ENCODE measurements at regions not wholly inside any gene's neighbourhood (a gene's known extent, or its start where the extent isn't known, plus 50 kb on each side); places are given as distances from the start of the nearest gene placed in this dataset.
"Not testable (repeated sequence)": the region's sequence is repeated elsewhere in the genome, so short reads cannot be mapped to it uniquely, and the experiment has no call there.

GRCh38 chr1:185538309-185538898, 195.8 kb upstream of the HMCN1 start:
- not testable (repeated sequence) for DNase-seq

DNA sequence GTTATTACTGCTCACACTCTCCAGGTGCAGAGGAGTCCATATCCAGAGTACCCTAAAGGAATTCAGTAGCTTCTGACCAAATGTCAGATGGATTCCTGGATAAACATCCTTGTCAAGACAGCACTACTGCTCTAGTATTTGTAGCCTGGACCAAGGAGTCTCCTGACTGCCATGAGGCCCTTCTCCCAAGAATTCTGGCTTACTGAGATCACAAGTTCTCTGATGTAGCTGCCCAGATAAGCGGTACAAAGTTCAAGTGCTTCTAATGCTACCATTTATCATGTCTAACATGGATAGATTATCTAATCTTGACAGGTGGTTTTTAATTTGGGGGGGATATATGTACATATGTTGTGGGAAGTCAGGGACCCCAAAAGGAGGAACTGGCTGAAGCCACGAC, 196.6 kb upstream of the HMCN1 start:
- no peak for DNase-seq

DNA sequence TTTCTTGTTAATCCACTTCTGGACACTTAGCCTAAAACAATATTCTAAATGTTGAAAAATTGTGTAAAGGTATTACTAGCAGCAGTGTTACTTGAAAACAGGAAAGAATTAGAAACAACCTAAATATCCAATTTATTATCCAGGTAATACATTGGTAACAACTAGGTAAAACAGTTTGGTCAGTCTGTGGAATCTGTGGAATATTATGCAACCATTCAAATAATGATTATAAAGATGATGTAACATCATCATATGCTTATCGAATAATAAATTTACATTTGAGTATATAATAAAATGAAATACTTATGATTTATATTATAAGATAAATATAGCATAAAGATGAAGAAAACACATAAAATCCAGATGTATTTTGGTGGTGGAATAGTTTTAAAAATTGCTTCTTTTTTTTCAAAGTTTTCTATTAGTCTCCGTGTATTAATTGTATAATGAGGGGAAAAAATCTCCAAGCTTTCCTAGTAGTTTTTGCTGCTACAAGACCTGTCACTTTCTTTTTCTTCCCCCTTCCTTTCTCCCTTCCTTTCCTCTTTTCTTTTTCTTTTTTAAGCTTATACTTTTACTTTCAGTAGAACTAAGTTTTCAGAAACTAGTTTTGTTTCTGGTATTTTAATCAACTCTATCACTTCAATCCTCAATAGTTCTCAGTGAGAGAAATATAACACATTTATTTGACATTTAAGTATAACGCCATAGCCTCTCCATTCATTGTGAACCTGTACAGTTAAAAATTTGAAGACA, 197.8 kb upstream of the HMCN1 start:
- no peak for DNase-seq

DNA sequence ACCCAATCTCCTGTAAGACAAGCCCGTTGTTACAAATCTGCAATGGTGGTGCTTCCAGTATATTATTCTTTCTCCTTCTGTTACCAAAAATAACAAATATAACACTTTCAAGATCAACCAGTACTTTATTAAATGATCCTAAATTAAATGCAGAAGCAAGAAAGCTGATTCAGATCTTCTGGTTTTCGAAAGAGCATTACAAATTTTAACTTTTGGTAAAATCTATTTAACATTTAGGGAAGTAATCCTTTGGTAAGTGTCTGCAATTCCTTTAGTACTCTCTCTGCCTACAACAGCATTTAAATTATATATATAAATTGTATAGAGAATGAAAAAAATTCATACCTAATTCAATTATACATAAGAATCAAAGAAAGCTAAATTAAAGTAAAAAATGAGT, 198.6 kb upstream of the HMCN1 start:
- DNase-seq = no peak

GRCh38 chr1:185534801-185535200, 199.4 kb upstream of the HMCN1 start:
- DNase-seq = no peak

GRCh38 chr1:185533596-185533995, 200.6 kb upstream of the HMCN1 start:
- DNase-seq = no peak

DNA sequence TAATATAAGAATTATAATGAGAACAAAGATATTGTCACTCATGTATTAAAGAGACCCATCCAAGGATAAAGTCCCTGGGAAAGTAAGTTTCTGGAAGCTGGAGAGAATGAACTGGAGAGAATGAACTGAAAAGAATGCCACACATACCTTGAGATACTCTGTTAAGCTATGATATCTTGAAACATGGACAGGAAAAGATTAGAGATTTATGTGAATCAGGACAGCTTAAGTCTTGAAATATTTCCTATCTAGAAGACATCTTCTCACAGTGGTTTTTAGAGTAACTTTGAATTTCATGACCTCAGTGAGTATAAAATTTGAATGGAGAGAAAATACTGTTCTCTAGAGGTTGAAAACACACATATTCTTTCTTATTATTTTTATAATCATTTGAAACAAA, 201.3 kb upstream of the HMCN1 start:
- no peak for DNase-seq

DNA sequence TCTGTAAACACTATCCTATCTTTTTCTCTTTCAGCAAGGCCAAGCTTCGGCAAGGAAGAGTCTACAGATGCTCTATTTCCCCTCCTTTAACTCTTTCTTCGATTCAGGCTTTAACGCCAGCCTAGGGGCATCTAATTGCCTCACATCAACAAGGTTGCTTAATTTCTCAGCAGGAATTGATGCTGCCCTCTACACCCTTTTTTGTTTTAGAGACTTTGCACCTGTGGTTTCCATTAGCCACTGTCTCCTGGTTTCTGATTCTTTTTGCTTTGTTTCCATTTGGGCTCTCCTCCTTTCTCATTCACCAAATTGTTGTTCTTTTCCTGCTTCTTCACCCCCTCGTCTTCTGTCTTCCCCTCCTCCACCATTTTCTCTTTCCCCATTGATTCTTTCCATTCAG, 202.4 kb upstream of the HMCN1 start:
- no peak for DNase-seq

DNA sequence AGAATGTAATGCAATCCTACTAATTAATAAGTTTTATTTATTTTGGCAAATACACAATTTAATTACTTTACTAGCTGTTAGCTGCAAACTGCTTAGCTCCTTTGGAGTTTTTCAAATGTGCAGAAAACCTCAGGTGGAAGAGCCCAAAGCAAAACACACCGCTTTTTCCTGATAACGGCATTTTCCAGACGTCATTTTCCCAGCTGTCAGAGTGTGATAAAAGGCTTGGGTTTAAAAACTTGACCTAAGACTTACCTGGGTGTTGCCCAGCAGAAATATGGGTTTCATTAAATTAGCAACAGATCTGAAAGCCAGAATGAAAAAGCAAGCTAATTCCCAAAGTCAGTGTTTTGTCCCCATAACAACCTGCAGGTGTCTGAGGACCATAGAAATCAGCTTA, 204.0 kb upstream of the HMCN1 start:
- no peak for DNase-seq

- no peak for DNase-seq
These were observed 204.5 kb upstream of the HMCN1 start for GRCh38 chr1:185529673-185530072.

DNA sequence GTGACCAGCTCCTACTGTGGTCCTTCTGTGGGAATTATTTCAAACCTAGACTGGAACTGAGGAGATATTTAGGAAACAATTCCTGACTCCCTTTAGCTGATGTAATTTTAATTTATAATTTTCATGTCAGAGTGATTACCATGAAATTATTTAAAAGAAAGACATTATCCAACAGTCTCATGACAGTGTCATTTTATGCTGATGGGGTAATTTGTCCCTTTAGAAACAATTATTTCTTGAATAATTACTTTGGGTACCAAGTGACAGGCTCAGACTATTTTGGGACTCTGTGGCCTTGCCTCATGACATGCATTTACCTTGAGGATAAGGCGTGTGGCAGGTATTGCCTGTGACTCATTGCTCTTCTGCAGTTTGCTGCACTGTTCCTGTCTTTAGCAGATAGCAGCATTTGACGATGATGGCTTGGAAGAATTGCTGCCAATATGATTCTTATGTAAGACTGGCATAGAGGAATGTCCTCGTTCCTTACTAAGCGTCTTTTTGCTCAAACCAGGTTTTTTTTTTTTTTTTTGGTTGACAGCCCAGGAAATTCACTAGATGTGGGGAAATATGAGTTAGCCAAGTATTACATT, 206.0 kb upstream of the HMCN1 start:
- no peak for DNase-seq

DNA sequence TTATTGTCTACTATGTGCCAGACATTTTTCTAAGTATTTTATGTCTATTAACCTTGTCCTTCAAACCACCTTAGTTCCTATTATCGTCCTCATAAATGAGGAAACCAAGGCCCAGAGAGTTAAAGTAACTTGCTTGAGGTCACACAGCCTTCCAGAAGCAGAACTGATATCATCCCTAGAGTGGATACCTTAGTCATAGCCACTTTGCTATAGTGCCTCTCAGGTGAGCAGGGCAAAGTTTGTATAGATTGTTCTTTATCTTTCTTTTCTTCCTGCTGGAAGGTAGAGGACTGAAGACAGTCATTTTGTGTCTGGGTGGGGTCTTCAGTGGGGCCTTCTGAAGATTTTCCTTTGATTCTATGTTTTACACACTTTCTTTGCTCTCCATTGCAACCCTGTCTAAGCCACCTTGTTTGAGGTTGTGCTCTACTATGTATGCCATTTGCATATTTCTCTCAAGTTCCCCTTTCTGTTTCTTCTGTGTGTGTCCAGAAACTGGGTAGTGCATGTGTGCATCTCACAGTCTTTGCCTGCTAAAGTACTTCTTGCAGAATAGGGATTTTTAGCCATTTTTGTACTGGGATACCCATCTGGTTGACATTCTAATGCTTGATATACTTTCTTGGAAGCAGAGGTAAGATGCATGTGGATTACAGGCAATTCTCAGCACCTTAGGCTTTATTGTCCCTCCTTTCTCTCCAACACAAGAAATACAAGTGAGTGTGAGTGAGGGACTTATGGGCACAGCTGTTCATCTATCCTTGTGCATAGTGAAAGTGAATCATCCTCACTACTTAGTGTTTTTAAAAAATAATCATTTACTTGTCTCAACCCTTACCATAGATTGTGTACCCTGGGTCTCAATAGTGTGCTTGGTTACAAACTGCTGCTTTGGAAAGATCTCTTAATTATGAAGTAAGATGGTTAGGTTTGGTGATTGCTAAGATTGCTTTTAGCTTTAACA, 207.6 kb upstream of the HMCN1 start:
- DNase-seq = no peak

DNA sequence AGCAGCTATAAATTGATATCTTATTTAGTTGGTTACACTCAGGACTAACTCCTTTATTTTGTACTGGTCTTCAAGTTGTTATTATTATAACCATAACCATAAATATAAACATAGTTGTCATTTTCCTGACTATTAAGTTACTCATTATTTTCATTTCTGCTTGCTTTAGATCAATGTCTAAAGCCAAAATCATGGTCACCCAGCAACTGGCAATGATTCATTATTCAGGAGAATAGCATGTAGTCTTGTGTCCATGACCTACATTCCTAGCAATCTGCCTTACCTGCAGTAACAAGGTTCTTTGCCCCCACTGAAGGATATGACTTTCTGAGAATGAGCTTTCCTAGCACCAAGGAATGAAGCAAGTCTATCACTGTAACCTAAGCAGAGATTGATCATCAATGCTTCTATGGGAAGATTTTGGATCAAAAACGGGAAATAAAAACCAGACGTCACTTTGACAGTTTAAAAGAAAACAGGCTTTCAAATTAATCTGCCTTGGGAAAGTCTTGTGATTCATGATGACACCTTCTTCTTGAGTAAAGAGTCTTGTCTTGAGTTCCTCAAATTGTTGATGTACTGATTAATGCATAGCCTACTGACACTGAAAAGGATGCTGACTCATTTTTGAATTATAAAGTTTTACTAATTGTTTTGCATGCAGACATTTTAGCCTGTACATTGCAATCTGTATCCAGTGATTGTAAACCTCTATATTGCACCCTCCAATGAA, 203.3 kb upstream of the IVNS1ABP start:
- DNase-seq = no peak

- no peak for DNase-seq
These were observed 200.9 kb upstream of the IVNS1ABP start for GRCh38 chr1:185517808-185518419.

GRCh38 chr1:185517301-185517700, 200.3 kb upstream of the IVNS1ABP start:
- DNase-seq = not testable (repeated sequence)

- no peak for DNase-seq
These were observed 198.7 kb upstream of the IVNS1ABP start for GRCh38 chr1:185515696-185516095.

GRCh38 chr1:185514311-185514710, 197.3 kb upstream of the IVNS1ABP start:
- DNase-seq = no peak

DNA sequence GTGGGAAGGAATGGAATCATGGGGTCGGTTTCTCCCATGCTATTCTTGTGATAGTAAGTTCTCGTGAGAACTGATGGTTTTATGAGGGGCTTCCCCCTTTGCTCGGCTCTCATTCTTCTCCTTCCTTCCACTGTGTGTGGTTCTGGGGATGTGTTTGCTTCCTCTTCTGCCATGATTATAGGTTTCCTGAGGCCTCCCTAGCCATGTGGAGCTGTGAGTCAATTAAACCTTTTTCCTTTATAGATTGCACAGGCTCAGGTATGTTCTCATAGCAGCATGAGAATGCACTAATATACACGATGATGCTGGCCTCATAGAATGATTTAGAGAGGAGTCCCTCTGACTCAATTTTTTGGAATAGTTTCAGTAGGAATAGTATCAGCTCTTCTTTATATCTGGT, 195.4 kb upstream of the IVNS1ABP start:
- DNase-seq = no peak

DNA sequence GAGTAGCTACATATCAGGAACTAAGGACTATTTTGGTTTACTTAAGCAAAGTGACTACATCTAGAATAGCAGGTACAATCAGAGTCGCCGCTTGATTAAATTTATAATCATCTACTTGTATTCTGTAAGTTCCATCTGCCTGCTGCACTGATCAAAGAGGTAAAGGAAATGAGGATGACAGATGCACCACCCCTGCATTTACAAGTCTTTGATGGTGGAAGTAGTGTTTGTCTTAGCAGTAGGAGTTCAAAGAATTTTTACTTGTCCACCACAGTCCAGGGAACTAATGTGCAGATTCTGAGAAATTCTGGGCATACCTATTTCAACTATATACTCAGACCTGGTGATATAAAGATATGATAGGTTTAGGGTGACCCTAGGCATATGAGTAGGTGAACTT, 184.1 kb upstream of the IVNS1ABP start:
- no peak for DNase-seq

DNA sequence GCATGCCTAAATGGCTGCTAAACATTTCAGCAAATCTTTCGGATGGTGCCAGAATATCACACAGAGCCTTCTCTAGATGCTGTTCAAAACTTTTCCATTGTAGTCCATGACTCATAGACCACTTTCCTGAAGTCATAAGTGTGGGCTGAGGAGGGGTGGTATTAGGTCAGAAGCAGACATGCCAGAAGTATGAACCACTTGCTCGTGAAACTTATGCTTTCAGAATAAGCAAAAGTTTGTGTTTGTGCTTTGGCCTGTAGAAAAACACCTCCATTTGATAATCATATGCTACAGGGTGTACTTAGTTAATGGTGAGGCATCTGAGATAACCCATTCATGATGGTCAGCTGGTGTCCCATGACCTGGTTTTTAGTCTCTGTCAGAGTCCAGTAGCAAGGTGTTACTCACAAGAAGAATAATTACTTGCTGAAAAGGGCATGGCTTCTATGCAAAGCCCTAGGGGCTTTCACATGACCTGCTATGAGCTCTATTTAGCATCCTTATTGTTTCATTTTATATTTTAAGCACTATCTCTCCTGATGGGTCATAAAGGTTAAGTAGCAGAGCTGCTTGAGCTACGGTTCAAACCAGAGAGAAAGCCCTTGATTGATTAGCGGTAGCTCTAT, 183.1 kb upstream of the IVNS1ABP start:
- no peak for DNase-seq

DNA sequence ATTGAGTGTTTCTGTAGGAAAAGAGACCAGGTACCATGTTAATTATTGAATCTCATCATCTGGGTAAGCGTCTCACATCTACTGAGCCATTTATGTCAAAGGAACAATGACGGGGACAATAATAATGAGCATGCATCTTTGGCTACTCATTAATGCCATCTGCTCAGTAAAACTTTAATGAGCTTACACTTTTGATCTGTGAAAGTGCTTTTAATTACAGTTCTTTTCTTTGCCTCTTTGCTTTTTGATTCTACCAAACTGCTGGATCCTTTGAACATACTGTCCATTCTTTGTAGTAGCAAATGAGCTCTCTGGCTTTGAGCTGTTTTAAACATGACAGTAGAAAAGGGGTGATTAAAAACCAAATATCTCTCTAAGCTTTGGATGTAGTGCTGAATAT, 181.2 kb upstream of the IVNS1ABP start:
- DNase-seq = no peak

- DNase-seq = no peak
These were observed 180.1 kb upstream of the IVNS1ABP start for GRCh38 chr1:185497177-185497576.
